ENCODE measurements at regions not wholly inside any gene's neighbourhood (a gene's known extent, or its start where the extent isn't known, plus 50 kb on each side); places are given as distances from the start of the nearest gene placed in this dataset.

GRCh38 chr14:101217080-101217463, 313.6 kb upstream of the RTL1 start:
- TF ChIP-seq POLR2A (IDR thresholded peaks at IDR 0.05) (no peak), POLR2AphosphoS5 (IDR thresholded peaks at IDR 0.05) (no peak)

Data from prostate gland (tissue), 1 donor.